ENCODE measurements at regions not wholly inside any gene's neighbourhood (a gene's known extent, or its start where the extent isn't known, plus 50 kb on each side); places are given as distances from the start of the nearest gene placed in this dataset.

- Histone ChIP-seq H3K9me3 (ENCODE audit: low read depth) (no peaks in the 10 kb centered on the region), H3K36me3 (no peaks in the 10 kb centered on the region), H3K4me3 (no peak overlapping the region), H3K4me1 (ENCODE audit: low read depth) (peaks cover 4% of the 10 kb centered on the region), H3K27ac (no peak overlapping the region), H3K27me3 (no peaks in the 10 kb centered on the region)
- TF ChIP-seq CTCF (IDR thresholded peaks at IDR 0.05; ENCODE audit: low read depth, low read length), result no peak
- peak in 1 of 2 donors; percentile 10 for DNase-seq (ENCODE audit: low read depth in 1 of 2, low spot score in 1 of 2)
Observed at GRCh38 chr17:5832886-5833285, 237.3 kb upstream of the WSCD1 start.

DNA sequence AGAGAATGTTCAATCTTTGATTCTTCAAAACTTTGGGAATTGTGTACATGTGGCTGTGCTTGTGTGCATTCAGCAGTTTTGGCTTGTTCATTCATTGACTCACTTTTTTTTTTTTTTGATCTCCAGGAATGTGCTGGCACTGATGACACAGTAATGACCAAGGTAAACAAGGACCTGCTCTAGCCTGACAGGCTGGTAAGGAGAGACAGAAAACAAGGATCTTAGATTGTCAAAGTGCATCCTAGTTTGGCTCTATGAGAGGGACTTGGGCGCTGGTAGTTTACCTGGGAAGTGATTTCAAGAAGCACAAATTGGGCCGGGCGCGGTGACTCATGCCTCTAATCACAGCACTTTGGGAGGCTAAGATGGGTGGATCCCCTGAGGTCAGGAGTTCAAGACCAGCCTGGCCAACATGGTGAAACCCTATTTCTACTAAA, 233.1 kb upstream of the WSCD1 start:
- H3K4me3 ChIP-seq, result no peak overlapping the region
- no peaks in the 10 kb centered on the region for H3K27me3 ChIP-seq
- no peak for TF ChIP-seq CTCF (IDR thresholded peaks at IDR 0.05; ENCODE audit: low read depth, low read length)
- H3K36me3 ChIP-seq, result no peaks in the 10 kb centered on the region
- DNase-seq (ENCODE audit: low read depth in 1 of 2, low spot score in 1 of 2), result peak in 1 of 2 donors; percentile 4
- no peak overlapping the region for H3K27ac ChIP-seq
- H3K4me1 ChIP-seq (ENCODE audit: low read depth), result peaks cover 4% of the 10 kb centered on the region
- no peaks in the 10 kb centered on the region for H3K9me3 ChIP-seq (ENCODE audit: low read depth)

DNA sequence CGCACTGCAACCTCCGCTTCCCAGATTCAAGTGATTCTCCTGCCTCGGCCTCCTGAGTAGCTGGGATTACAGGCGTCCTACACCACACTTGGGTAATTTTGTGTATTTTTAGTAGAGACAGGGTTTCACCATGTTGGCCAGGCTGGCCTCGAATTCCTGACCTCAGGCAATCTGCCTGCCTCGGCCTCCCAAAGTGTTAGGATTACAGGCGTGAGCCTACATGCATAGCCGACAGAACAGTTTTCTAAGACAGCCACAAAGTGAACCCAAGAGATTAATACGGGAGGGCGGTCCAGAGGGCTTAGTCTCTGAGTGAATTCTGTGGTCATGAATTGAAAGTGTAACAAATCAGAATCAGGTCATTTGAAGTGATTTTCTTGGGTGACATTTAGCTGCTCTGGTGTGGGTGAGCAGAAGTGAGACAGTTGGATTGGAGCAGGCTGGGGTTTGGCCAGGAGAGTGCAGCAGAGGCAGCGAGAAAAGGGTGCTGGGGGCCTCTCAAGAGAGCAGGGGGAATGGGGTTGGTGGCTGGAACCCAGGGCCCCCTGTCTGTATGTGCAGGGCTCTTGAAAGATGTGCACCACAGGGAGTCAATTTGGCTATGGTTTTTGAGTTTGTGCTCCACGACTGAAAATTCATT, 231.4 kb upstream of the WSCD1 start:
- Histone ChIP-seq H3K4me3 (no peak overlapping the region), H3K27me3 (no peaks in the 10 kb centered on the region), H3K36me3 (no peaks in the 10 kb centered on the region), H3K27ac (no peak overlapping the region), H3K4me1 (ENCODE audit: low read depth) (no peaks in the 10 kb centered on the region), H3K9me3 (ENCODE audit: low read depth) (no peaks in the 10 kb centered on the region)
- TF ChIP-seq CTCF (IDR thresholded peaks at IDR 0.05; ENCODE audit: low read depth, low read length), result no peak
- DNase-seq (ENCODE audit: low read depth in 1 of 2, low spot score in 1 of 2), result no peak

GRCh38 chr17:5840811-5841446, 229.2 kb upstream of the WSCD1 start:
- TF ChIP-seq CTCF (IDR thresholded peaks at IDR 0.05; ENCODE audit: low read depth, low read length), result no peak
- Histone ChIP-seq H3K27me3 (no peaks in the 10 kb centered on the region), H3K9me3 (ENCODE audit: low read depth) (no peaks in the 10 kb centered on the region), H3K4me1 (ENCODE audit: low read depth) (no peaks in the 10 kb centered on the region), H3K27ac (no peak overlapping the region), H3K36me3 (no peaks in the 10 kb centered on the region), H3K4me3 (no peak overlapping the region)
- no peak for DNase-seq (ENCODE audit: low read depth in 1 of 2, low spot score in 1 of 2)

- H3K27ac ChIP-seq, result no peak overlapping the region
- no peaks in the 10 kb centered on the region for H3K36me3 ChIP-seq
- no peak for DNase-seq (ENCODE audit: low read depth in 1 of 2, low spot score in 1 of 2)
- H3K27me3 ChIP-seq, result no peaks in the 10 kb centered on the region
- no peak overlapping the region for H3K4me3 ChIP-seq
- no peaks in the 10 kb centered on the region for H3K9me3 ChIP-seq (ENCODE audit: low read depth)
- no peaks in the 10 kb centered on the region for H3K4me1 ChIP-seq (ENCODE audit: low read depth)
- TF ChIP-seq CTCF (IDR thresholded peaks at IDR 0.05; ENCODE audit: low read depth, low read length), result no peak
Observed at GRCh38 chr17:5841862-5842261, 228.3 kb upstream of the WSCD1 start.
